ENCODE measurements at regions not wholly inside any gene's neighbourhood (a gene's known extent, or its start where the extent isn't known, plus 50 kb on each side); places are given as distances from the start of the nearest gene placed in this dataset.

DNA sequence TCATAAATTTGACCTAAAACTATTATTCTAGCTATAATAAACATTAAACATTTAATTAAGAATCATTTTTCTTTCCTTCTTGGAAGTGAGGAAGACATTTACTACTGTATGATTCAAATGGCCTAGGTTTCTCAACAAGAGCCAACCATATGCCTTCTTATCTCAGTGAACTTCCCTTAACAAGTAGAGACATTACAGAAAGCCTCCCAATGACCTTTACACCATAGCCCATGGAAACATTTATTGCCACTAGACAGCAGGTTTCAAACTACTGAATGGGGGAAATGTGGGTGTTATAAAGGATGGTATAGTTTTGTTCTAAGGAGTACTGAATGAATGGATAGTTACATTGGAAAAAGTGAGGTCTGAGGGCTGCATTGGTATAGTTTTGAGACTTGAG lies 349.4 kb upstream of the SPRED2 start:
- TF ChIP-seq, protein P1, sequence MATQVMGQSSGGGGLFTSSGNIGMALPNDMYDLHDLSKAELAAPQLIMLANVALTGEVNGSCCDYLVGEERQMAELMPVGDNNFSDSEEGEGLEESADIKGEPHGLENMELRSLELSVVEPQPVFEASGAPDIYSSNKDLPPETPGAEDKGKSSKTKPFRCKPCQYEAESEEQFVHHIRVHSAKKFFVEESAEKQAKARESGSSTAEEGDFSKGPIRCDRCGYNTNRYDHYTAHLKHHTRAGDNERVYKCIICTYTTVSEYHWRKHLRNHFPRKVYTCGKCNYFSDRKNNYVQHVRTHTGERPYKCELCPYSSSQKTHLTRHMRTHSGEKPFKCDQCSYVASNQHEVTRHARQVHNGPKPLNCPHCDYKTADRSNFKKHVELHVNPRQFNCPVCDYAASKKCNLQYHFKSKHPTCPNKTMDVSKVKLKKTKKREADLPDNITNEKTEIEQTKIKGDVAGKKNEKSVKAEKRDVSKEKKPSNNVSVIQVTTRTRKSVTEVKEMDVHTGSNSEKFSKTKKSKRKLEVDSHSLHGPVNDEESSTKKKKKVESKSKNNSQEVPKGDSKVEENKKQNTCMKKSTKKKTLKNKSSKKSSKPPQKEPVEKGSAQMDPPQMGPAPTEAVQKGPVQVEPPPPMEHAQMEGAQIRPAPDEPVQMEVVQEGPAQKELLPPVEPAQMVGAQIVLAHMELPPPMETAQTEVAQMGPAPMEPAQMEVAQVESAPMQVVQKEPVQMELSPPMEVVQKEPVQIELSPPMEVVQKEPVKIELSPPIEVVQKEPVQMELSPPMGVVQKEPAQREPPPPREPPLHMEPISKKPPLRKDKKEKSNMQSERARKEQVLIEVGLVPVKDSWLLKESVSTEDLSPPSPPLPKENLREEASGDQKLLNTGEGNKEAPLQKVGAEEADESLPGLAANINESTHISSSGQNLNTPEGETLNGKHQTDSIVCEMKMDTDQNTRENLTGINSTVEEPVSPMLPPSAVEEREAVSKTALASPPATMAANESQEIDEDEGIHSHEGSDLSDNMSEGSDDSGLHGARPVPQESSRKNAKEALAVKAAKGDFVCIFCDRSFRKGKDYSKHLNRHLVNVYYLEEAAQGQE (IDR thresholded peaks at IDR 0.05; ENCODE audit: insufficient read depth in 1 of 2, low read depth in 2 of 2, low read length in 1 of 2) = no peak
- TF ChIP-seq, protein P2, sequence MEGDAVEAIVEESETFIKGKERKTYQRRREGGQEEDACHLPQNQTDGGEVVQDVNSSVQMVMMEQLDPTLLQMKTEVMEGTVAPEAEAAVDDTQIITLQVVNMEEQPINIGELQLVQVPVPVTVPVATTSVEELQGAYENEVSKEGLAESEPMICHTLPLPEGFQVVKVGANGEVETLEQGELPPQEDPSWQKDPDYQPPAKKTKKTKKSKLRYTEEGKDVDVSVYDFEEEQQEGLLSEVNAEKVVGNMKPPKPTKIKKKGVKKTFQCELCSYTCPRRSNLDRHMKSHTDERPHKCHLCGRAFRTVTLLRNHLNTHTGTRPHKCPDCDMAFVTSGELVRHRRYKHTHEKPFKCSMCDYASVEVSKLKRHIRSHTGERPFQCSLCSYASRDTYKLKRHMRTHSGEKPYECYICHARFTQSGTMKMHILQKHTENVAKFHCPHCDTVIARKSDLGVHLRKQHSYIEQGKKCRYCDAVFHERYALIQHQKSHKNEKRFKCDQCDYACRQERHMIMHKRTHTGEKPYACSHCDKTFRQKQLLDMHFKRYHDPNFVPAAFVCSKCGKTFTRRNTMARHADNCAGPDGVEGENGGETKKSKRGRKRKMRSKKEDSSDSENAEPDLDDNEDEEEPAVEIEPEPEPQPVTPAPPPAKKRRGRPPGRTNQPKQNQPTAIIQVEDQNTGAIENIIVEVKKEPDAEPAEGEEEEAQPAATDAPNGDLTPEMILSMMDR (IDR thresholded peaks at IDR 0.05) = no peak

Measured in Panc1 (cell line).